Endothelial cell (in vitro differentiated cells): ENCODE measurements at regions not wholly inside any gene's neighbourhood (a gene's known extent, or its start where the extent isn't known, plus 50 kb on each side); places are given as distances from the start of the nearest gene placed in this dataset.

Experiments
- DNase-seq: peaks from one replicate; pipeline ENCODE4 v3.0.0; 2021; ENCODE audit warnings: low spot score
- H3K27ac Mint-ChIP-seq: one replicate; pipeline ENCODE4 v1.8.0; 2021; ENCODE audit warnings: mixed read lengths, inconsistent platforms; ENCODE audit not compliant: unreplicated experiment
- H3K27me3 Mint-ChIP-seq: one replicate; pipeline ENCODE4 v1.8.0; 2021; ENCODE audit warnings: mild to moderate bottlenecking, moderate library complexity, mixed read lengths, inconsistent platforms; ENCODE audit not compliant: unreplicated experiment
- H3K36me3 Mint-ChIP-seq: one replicate; pipeline ENCODE4 v1.8.0; 2021; ENCODE audit warnings: mild to moderate bottlenecking, low read depth, mixed read lengths, inconsistent platforms; ENCODE audit not compliant: unreplicated experiment
- H3K4me1 Mint-ChIP-seq: one replicate; pipeline ENCODE4 v1.8.0; 2021; ENCODE audit warnings: mild to moderate bottlenecking, mixed read lengths, inconsistent platforms; ENCODE audit not compliant: unreplicated experiment
- H3K4me3 Mint-ChIP-seq: one replicate; pipeline ENCODE4 v1.8.0; 2021; ENCODE audit warnings: mild to moderate bottlenecking, mixed read lengths, inconsistent platforms; ENCODE audit not compliant: unreplicated experiment
- H3K9me3 Mint-ChIP-seq: one replicate; pipeline ENCODE4 v1.8.0; 2021; ENCODE audit warnings: mixed read lengths, inconsistent platforms; ENCODE audit not compliant: unreplicated experiment
- CTCF ChIP-seq: fragments of 200-600 bp; sonication (generic); IDR thresholded peaks from one replicate; pipeline ENCODE4 v1.5.0; 2021; ENCODE audit warnings: antibody characterized with exemption; ENCODE audit not compliant: unreplicated experiment

- no peaks in the 10 kb centered on the region for H3K9me3 Mint-ChIP-seq
- no peak overlapping the region for H3K4me3 Mint-ChIP-seq
- no peak for TF ChIP-seq CTCF
- DNase-seq: no peak
- H3K27ac Mint-ChIP-seq: no peak overlapping the region
- H3K27me3 Mint-ChIP-seq: no peaks in the 10 kb centered on the region
- no peaks in the 10 kb centered on the region for H3K36me3 Mint-ChIP-seq
- H3K4me1 Mint-ChIP-seq: no peaks in the 10 kb centered on the region
Measured at GRCh38 chr3:83882701-83883100, 1076.1 kb upstream of the CADM2 start.

GRCh38 chr3:83890039-83890762 lies 1068.6 kb upstream of the CADM2 start:
- H3K27me3 Mint-ChIP-seq: no peaks in the 10 kb centered on the region
- no peak for DNase-seq
- H3K36me3 Mint-ChIP-seq: no peaks in the 10 kb centered on the region
- no peak overlapping the region for H3K27ac Mint-ChIP-seq
- no peaks in the 10 kb centered on the region for H3K9me3 Mint-ChIP-seq
- no peaks in the 10 kb centered on the region for H3K4me1 Mint-ChIP-seq
- H3K4me3 Mint-ChIP-seq: no peak overlapping the region
- TF ChIP-seq CTCF: no peak

- no peak overlapping the region for H3K27ac Mint-ChIP-seq
- no peaks in the 10 kb centered on the region for H3K9me3 Mint-ChIP-seq
Measured at GRCh38 chr3:83890763-83891135, 1068.0 kb upstream of the CADM2 start.

GRCh38 chr3:83894223-83894622 lies 1064.6 kb upstream of the CADM2 start:
- H3K4me1 Mint-ChIP-seq: no peaks in the 10 kb centered on the region
- no peak overlapping the region for H3K27ac Mint-ChIP-seq
- no peak for DNase-seq
- TF ChIP-seq CTCF: no peak
- no peaks in the 10 kb centered on the region for H3K36me3 Mint-ChIP-seq
- no peaks in the 10 kb centered on the region for H3K27me3 Mint-ChIP-seq
- H3K9me3 Mint-ChIP-seq: no peaks in the 10 kb centered on the region
- H3K4me3 Mint-ChIP-seq: no peak overlapping the region

More at GRCh38 chr3:83890763-83891135, 1068.0 kb upstream of the CADM2 start:
- Mint-ChIP-seq H3K4me3 (no peak overlapping the region), H3K27me3 (no peaks in the 10 kb centered on the region), H3K4me1 (no peaks in the 10 kb centered on the region), H3K36me3 (no peaks in the 10 kb centered on the region)
- no peak for DNase-seq
- TF ChIP-seq CTCF: no peak

GRCh38 chr3:83895892-83896291 lies 1062.9 kb upstream of the CADM2 start:
- Mint-ChIP-seq H3K27ac (no peak overlapping the region), H3K27me3 (no peaks in the 10 kb centered on the region)

More at GRCh38 chr3:83895892-83896291, 1062.9 kb upstream of the CADM2 start:
- H3K4me3 Mint-ChIP-seq: no peak overlapping the region
- H3K36me3 Mint-ChIP-seq: no peaks in the 10 kb centered on the region
- no peak for DNase-seq
- no peaks in the 10 kb centered on the region for H3K9me3 Mint-ChIP-seq
- no peaks in the 10 kb centered on the region for H3K4me1 Mint-ChIP-seq
- no peak for TF ChIP-seq CTCF
